ENCODE measurements at regions not wholly inside any gene's neighbourhood (a gene's known extent, or its start where the extent isn't known, plus 50 kb on each side); places are given as distances from the start of the nearest gene placed in this dataset.

GRCh38 chr7:46750321-46750865 lies 829.3 kb upstream of the IGFBP3 start:
- DNase-seq: no peak

GRCh38 chr7:46747869-46748576 lies 827.0 kb upstream of the IGFBP3 start:
- DNase-seq: no peak

GRCh38 chr7:46746695-46747687 lies 825.9 kb upstream of the IGFBP3 start:
- DNase-seq: no peak

- no peak for DNase-seq
Observed at GRCh38 chr7:46745707-46746090, 824.6 kb upstream of the IGFBP3 start.

GRCh38 chr7:46744957-46745706 lies 824.1 kb upstream of the IGFBP3 start:
- no peak for DNase-seq

- no peak for DNase-seq
Observed at GRCh38 chr7:46742601-46743000, 821.5 kb upstream of the IGFBP3 start.

GRCh38 chr7:46741938-46742540 lies 821.0 kb upstream of the IGFBP3 start:
- DNase-seq: no peak

GRCh38 chr7:46741181-46741580 lies 820.1 kb upstream of the IGFBP3 start:
- DNase-seq: no peak

GRCh38 chr7:46739518-46740234 lies 818.6 kb upstream of the IGFBP3 start:
- no peak for DNase-seq

- no peak for DNase-seq
Observed at GRCh38 chr7:46738796-46739195, 817.7 kb upstream of the IGFBP3 start.

- DNase-seq: no peak
Observed at GRCh38 chr7:46738165-46738564, 817.1 kb upstream of the IGFBP3 start.

- DNase-seq: no peak
Observed at GRCh38 chr7:46725838-46726237, 804.8 kb upstream of the IGFBP3 start.

- DNase-seq: no peak
Observed at GRCh38 chr7:46725136-46725535, 804.1 kb upstream of the IGFBP3 start.

GRCh38 chr7:46723742-46724141 lies 802.7 kb upstream of the IGFBP3 start:
- no peak for DNase-seq

GRCh38 chr7:46723003-46723402 lies 801.9 kb upstream of the IGFBP3 start:
- no peak for DNase-seq

- DNase-seq: no peak
Observed at GRCh38 chr7:46720761-46721160, 799.7 kb upstream of the IGFBP3 start.

- DNase-seq: no peak
Observed at GRCh38 chr7:46719616-46720015, 798.5 kb upstream of the IGFBP3 start.

- no peak for DNase-seq
Observed at GRCh38 chr7:46716926-46717325, 795.9 kb upstream of the IGFBP3 start.

GRCh38 chr7:46715579-46715978 lies 794.5 kb upstream of the IGFBP3 start:
- no peak for DNase-seq

- no peak for DNase-seq
Observed at GRCh38 chr7:46714904-46715303, 793.8 kb upstream of the IGFBP3 start.

- DNase-seq: no peak
Observed at GRCh38 chr7:46713868-46714596, 793.0 kb upstream of the IGFBP3 start.
